AG04450 (cell line): ENCODE measurements at regions not wholly inside any gene's neighbourhood (a gene's known extent, or its start where the extent isn't known, plus 50 kb on each side); places are given as distances from the start of the nearest gene placed in this dataset.
"Not testable (repeated sequence)": the region's sequence is repeated elsewhere in the genome, so short reads cannot be mapped to it uniquely, and the experiment has no call there.

ENCODE experiments used
- CTCF ChIA-PET: fragments of 300-600, 350-600 bp; formaldehyde crosslinking; extraction: SDS; loops from one replicate; lab custom pipeline; 2022; ENCODE audit warnings: antibody characterized with exemption, inconsistent platforms; lab: Charles Lee
- POLR2A ChIA-PET: fragments of 350-600 bp; formaldehyde crosslinking; extraction: SDS; loops from one replicate; lab custom pipeline; 2021; ENCODE audit warnings: antibody characterized with exemption, inconsistent platforms; lab: Yijun Ruan, JAX
- DNase-seq: peaks from one replicate; pipeline ENCODE4 v3.0.0-alpha.2; 2011; ENCODE audit warnings: low read depth, low spot score
- H3K27ac ChIP-seq: one replicate; pipeline ENCODE4 v1.5.1; 2012; ENCODE audit warnings: low read depth, low read length, control low read depth
- H3K27me3 ChIP-seq: one replicate; pipeline ENCODE4 v1.6.0; 2012; ENCODE audit warnings: low read length; ENCODE audit not compliant: control insufficient read depth, insufficient read depth
- H3K4me3 ChIP-seq: 2 replicates; pipeline ENCODE4 v1.5.1; 2011; ENCODE audit warnings: mild to moderate bottlenecking, low read depth, low read length, control low read depth
- H3K9me3 ChIP-seq: 2 replicates; pipeline ENCODE4 v1.5.1; 2012; ENCODE audit warnings: low read length; ENCODE audit not compliant: control insufficient read depth, insufficient read depth
- CTCF ChIP-seq: IDR thresholded peaks from 2 replicates; pipeline ENCODE4 v1.5.1; 2011; ENCODE audit warnings: low read depth, low read length, control low read depth, inconsistent platforms

- H3K27ac ChIP-seq, result no peak overlapping the region
- no peak overlapping the region for H3K4me3 ChIP-seq
- POLR2A ChIA-PET, result no interaction called here
- peaks cover 6% of the 10 kb centered on the region for H3K27me3 ChIP-seq
- DNase-seq, result no peak
- CTCF ChIA-PET, result interaction anchor here (0.8 kb wide), 1 partner anchor 63 kb away, joined by 3 read pairs; no protein-coding TSS in a partner anchor
- H3K9me3 ChIP-seq, result no peaks in the 10 kb centered on the region
- no peak for TF ChIP-seq CTCF
Observed at GRCh38 chr2:236997069-236997715, 88.5 kb upstream of the COPS8 start.

- TF ChIP-seq CTCF, result no peak
- H3K27ac ChIP-seq, result no peak overlapping the region
- POLR2A ChIA-PET, result no interaction called here
- no peak for DNase-seq
- CTCF ChIA-PET, result interaction anchor here (0.6 kb wide), 1 partner anchor 347 kb away, joined by 3 read pairs; no protein-coding TSS in a partner anchor
- H3K4me3 ChIP-seq, result no peak overlapping the region
- H3K9me3 ChIP-seq, result no peaks in the 10 kb centered on the region
- peaks cover 6% of the 10 kb centered on the region for H3K27me3 ChIP-seq
Observed at GRCh38 chr2:236998236-236998635, 87.5 kb upstream of the COPS8 start.

- POLR2A ChIA-PET, result no interaction called here
- H3K27me3 ChIP-seq, result peaks cover 4% of the 10 kb centered on the region
- no peak for DNase-seq
- no peaks in the 10 kb centered on the region for H3K9me3 ChIP-seq
- no peak overlapping the region for H3K27ac ChIP-seq
- H3K4me3 ChIP-seq, result no peak overlapping the region
- CTCF ChIA-PET, result no interaction called here
- no peak for TF ChIP-seq CTCF
Observed at GRCh38 chr2:236998758-236999157, 86.9 kb upstream of the COPS8 start.

- no peak overlapping the region for H3K4me3 ChIP-seq
- H3K9me3 ChIP-seq, result no peaks in the 10 kb centered on the region
- CTCF ChIA-PET, result no interaction called here
- POLR2A ChIA-PET, result no interaction called here
- H3K27me3 ChIP-seq, result peaks cover 5% of the 10 kb centered on the region
- H3K27ac ChIP-seq, result no peak overlapping the region
- TF ChIP-seq CTCF, result no peak
- no peak for DNase-seq
Observed at GRCh38 chr2:237000481-237000880, 85.2 kb upstream of the COPS8 start.

- H3K4me3 ChIP-seq, H3K27ac ChIP-seq, H3K27me3 ChIP-seq, H3K9me3 ChIP-seq, CTCF ChIA-PET, DNase-seq: not testable (repeated sequence)
- POLR2A ChIA-PET, result interaction anchor here (0.7 kb wide), 1 partner anchor 146 kb away, joined by 5 read pairs; no protein-coding TSS in a partner anchor
Observed at GRCh38 chr2:237005341-237005740, 80.3 kb upstream of the COPS8 start.
